Lower leg skin (tissue), 4 donors: ENCODE measurements at regions not wholly inside any gene's neighbourhood (a gene's known extent, or its start where the extent isn't known, plus 50 kb on each side); places are given as distances from the start of the nearest gene placed in this dataset.

ENCODE experiments used
- DNase-seq, 2 donors: peaks; one replicate each; pipeline ENCODE4 v3.0.0-alpha.2; 2019; ENCODE audit warnings: low spot score in 2 of 2
- H3K4me3 ChIP-seq: fragments of 200-600 bp; sonication (generic); 2 replicates; pipeline ENCODE4 v1.5.1; 2017; ENCODE audit warnings: mild to moderate bottlenecking, low read depth; ENCODE audit not compliant: poor library complexity, severe bottlenecking
- POLR2A ChIP-seq, 2 donors: fragments of 450-650 bp; IDR thresholded peaks; one replicate each; pipeline ENCODE4 v1.6.1; 2016 to 2017; ENCODE audit warnings: antibody characterized with exemption in 2 of 2, mild to moderate bottlenecking in 1 of 2, moderate library complexity in 1 of 2
- WGBS, 2 donors: methylation state at CpG; one replicate each; pipeline ENCODE4 v1.1.5; 2018; 5-methylcytosine and 5-hydroxymethylcytosine counted together
- intact Hi-C: fragments of 100-400 bp; cut with DNase I; formaldehyde crosslinking; loops from one replicate; pipeline ENCODE4 v1.15.0; 2023; ENCODE audit warnings: low total_unique reads
- TF ChIP-seq, protein P1 (sequence below), 3 donors: fragments of 450-650 bp; IDR thresholded peaks; one replicate each; pipeline ENCODE4 v1.5.1; 2016; ENCODE audit warnings: antibody characterized with exemption in 3 of 3, mild to moderate bottlenecking in 3 of 3, moderate library complexity in 2 of 3

DNA sequence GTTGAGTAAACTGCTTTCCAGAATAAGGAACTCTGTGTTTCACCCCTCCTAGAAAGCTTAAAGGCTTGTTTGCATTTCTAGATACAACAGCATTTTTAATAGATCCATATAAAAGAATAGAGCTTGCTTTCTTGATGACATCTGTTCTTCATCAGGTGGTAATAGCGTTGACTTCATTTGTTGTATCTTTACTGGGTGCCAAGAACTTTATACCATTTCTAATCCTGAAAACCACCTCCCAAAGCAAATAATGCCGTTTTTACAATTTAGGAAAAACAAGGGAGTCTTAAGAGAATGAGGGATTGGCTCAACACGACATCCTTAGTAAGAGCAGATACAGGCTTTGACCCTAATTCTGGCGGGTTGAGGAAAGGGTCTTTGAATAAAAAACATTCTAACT is 993.4 kb downstream of the TYW1 start:
- intact Hi-C loops: no loop called here
- no peak overlapping the region for H3K4me3 ChIP-seq
- TF ChIP-seq, protein P1, sequence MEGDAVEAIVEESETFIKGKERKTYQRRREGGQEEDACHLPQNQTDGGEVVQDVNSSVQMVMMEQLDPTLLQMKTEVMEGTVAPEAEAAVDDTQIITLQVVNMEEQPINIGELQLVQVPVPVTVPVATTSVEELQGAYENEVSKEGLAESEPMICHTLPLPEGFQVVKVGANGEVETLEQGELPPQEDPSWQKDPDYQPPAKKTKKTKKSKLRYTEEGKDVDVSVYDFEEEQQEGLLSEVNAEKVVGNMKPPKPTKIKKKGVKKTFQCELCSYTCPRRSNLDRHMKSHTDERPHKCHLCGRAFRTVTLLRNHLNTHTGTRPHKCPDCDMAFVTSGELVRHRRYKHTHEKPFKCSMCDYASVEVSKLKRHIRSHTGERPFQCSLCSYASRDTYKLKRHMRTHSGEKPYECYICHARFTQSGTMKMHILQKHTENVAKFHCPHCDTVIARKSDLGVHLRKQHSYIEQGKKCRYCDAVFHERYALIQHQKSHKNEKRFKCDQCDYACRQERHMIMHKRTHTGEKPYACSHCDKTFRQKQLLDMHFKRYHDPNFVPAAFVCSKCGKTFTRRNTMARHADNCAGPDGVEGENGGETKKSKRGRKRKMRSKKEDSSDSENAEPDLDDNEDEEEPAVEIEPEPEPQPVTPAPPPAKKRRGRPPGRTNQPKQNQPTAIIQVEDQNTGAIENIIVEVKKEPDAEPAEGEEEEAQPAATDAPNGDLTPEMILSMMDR (IDR thresholded peaks at IDR 0.05): no peak
- TF ChIP-seq POLR2A (IDR thresholded peaks at IDR 0.05): no peak
- no peak for DNase-seq
- 56 to 57% methylated on average over 4 of the region's 4 CpGs for WGBS, 2 donors

DNA sequence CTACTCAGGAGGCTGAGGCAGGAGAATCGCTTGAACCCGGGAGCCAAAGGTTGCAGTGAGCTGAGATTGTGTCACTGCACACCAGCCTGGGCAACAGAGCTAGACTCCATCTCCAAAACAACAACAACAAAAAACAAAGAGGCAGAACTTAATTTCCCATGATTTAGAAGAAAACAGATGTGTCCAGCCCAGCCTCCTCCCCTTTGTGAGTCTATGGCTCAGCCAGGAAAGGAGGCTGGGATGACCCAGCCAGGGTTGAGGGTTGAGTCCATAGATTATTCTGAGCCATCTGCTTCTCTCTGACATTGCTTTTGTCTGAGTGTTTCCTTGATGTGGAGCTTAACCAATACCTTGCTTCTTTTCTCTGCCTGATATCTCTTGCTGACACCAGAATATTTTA is 994.1 kb downstream of the TYW1 start:
- 51 to 78% methylated on average over 2 of the region's 2 CpGs for WGBS, 2 donors
- H3K4me3 ChIP-seq: no peak overlapping the region
- intact Hi-C loops: no loop called here
- DNase-seq: peak in 1 of 2 donors; percentile 29
- TF ChIP-seq POLR2A (IDR thresholded peaks at IDR 0.05): no peak
- TF ChIP-seq, protein P1 (IDR thresholded peaks at IDR 0.05): no peak

DNA sequence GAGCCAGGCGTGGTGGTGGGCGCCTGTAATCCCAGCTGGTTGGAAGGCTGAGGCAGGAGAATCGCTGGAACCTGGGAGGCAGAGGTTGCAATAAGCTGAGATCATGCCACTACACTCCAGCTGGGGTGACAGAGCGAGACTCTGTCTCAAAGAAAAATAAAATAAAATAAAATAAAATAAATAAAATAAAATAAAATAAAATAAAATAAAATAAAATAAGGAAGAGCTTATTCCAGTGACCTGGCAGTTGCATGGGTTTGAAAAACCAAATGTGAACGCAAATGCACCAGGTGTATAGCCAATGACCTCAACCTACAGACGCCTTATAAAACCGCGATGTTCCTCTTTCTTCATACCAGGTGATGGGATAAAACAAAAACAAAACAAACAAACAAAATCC is 995.7 kb downstream of the TYW1 start:
- intact Hi-C loops: no loop called here
- H3K4me3 ChIP-seq: no peak overlapping the region
- TF ChIP-seq POLR2A (IDR thresholded peaks at IDR 0.05): no peak
- TF ChIP-seq, protein P1 (IDR thresholded peaks at IDR 0.05): no peak
- DNase-seq: no peak
- 91 to 93% methylated on average over 8 of the region's 8 CpGs for WGBS, 2 donors

DNA sequence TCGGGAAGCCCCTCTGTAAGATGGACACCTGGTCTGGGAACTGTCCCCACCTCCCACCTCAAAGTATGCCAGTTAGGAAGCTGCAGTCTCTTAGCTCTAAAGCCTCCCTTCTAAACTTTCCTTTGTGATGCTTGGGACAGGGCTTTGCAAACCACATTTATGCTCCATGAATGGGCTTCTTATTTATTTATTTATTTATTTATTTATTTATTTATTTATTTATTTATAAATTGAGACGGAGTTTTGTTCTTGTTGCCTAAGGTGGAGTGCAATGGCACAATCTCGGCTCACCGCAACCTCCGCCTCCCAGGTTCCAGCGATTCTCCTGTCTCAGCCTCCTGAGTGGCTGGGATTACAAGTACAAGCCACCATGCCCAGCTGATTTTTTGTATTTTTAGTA is 1009.4 kb downstream of the TYW1 start:
- DNase-seq: peak in 1 of 2 donors; percentile 36
- WGBS, 2 donors: 94 to 97% methylated on average over 6 of the region's 6 CpGs
- H3K4me3 ChIP-seq: no peak overlapping the region
- TF ChIP-seq, protein P1 (IDR thresholded peaks at IDR 0.05): no peak
- TF ChIP-seq POLR2A (IDR thresholded peaks at IDR 0.05): no peak
- intact Hi-C loops: no loop called here

DNA sequence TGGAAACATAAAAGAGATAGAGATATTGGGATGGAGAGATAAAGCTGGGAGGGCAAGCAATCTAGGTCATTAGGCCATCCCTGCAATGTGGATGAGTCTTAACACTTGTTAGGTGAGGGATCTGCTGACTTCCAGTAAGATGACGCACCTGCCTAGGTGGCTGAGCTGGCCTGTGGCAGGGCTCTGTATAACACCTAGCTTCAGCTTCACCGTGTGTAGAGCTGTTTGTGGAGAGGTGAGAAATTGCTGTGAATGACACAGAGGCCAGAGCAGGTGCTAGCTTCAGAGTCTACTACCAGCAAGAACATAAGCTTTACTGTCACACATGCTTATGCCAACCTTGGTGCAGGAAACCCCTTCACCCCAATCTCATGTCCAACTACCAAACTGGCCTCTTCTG is 1010.0 kb downstream of the TYW1 start:
- 62 to 93% methylated on average over 2 of the region's 2 CpGs for WGBS, 2 donors
- peak in 1 of 2 donors; percentile 13 for DNase-seq
- no peak overlapping the region for H3K4me3 ChIP-seq
- intact Hi-C loops: no loop called here
- TF ChIP-seq, protein P1 (IDR thresholded peaks at IDR 0.05): no peak

DNA sequence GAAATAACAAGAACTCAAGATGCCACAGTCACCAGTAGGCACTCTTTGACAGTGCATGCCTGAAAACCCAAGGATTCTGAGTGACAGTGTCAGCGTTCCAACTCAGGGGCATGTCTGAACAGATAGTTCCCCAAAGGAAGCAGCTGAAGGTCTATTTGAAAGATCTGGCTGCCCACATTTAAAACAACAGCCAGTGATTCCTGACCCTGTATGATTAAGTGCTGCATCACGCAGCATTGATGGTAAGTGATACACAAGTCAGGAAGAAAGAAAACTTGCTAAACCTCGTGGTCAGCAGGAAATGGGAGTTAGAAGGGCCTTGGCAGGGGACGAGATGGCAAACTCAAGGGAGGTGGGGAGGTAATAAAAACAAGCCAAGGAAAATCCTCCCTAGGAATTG is 1013.1 kb downstream of the TYW1 start:
- intact Hi-C loops: no loop called here
- peak in 1 of 2 donors; percentile 10 for DNase-seq
- no peak for TF ChIP-seq POLR2A (IDR thresholded peaks at IDR 0.05)
- TF ChIP-seq, protein P1 (IDR thresholded peaks at IDR 0.05): no peak
- WGBS, 2 donors: 27 to 28% methylated on average over 4 of the region's 4 CpGs
- H3K4me3 ChIP-seq: no peak overlapping the region
